NCI-H2081 treated with DMSO at 0.1 percent for 48 hours (cell line): ENCODE measurements at regions not wholly inside any gene's neighbourhood (a gene's known extent, or its start where the extent isn't known, plus 50 kb on each side); places are given as distances from the start of the nearest gene placed in this dataset.

Experiments
- DNase-seq: peaks from one replicate; lab custom pipeline; 2025; lab: John Stamatoyannopoulos, UW

GRCh38 chr6:20024316-20024673 lies 187.1 kb downstream of the ID4 start:
- no peak for DNase-seq

GRCh38 chr6:20024978-20025377 lies 187.3 kb downstream of the MBOAT1 start:
- no peak for DNase-seq

- no peak for DNase-seq
These were observed 186.6 kb downstream of the MBOAT1 start for GRCh38 chr6:20025681-20026080.

GRCh38 chr6:20028143-20028542 lies 184.1 kb downstream of the MBOAT1 start:
- DNase-seq, result no peak

GRCh38 chr6:20028562-20028961 lies 183.7 kb downstream of the MBOAT1 start:
- no peak for DNase-seq

GRCh38 chr6:20029979-20030378 lies 182.3 kb downstream of the MBOAT1 start:
- DNase-seq, result no peak

GRCh38 chr6:20031342-20031741 lies 180.9 kb downstream of the MBOAT1 start:
- DNase-seq, result no peak

- DNase-seq, result no peak
These were observed 178.4 kb downstream of the MBOAT1 start for GRCh38 chr6:20033697-20034407.

GRCh38 chr6:20034408-20034769 lies 177.9 kb downstream of the MBOAT1 start:
- no peak for DNase-seq

GRCh38 chr6:20036141-20036677 lies 176.1 kb downstream of the MBOAT1 start:
- no peak for DNase-seq

- no peak for DNase-seq
These were observed 173.7 kb downstream of the MBOAT1 start for GRCh38 chr6:20038410-20039204.

GRCh38 chr6:20044883-20045282 lies 167.4 kb downstream of the MBOAT1 start:
- DNase-seq, result no peak
